ENCODE measurements at regions not wholly inside any gene's neighbourhood (a gene's known extent, or its start where the extent isn't known, plus 50 kb on each side); places are given as distances from the start of the nearest gene placed in this dataset.

DNA sequence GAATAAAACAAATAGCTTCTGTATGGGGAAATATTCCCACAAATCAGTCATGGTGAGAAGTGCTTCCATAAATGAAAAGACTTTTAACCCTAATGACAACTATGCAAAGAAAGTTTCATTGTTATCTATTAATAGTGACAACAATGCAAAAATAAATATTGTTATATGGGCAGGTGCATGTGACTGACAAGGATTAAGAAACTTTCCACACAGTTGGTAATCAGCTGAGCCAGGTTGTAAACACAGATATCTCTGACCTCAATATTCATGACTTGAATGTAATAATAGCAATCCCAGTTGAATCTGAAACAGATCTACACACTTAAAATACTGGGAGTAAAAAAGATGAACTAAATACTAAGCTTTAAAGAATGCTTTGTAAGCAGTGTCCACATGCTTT, 517.0 kb upstream of the SOX11 start:
- Histone ChIP-seq H3K27me3 (replicated peaks) (no peaks in the 10 kb centered on the region), H3K36me3 (replicated peaks) (no peaks in the 10 kb centered on the region), H3K4me3 (ENCODE audit: low read depth, low read length) (no peak overlapping the region), H3K27ac (no peak overlapping the region)
- no peak for DNase-seq
- TF ChIP-seq, protein P1, sequence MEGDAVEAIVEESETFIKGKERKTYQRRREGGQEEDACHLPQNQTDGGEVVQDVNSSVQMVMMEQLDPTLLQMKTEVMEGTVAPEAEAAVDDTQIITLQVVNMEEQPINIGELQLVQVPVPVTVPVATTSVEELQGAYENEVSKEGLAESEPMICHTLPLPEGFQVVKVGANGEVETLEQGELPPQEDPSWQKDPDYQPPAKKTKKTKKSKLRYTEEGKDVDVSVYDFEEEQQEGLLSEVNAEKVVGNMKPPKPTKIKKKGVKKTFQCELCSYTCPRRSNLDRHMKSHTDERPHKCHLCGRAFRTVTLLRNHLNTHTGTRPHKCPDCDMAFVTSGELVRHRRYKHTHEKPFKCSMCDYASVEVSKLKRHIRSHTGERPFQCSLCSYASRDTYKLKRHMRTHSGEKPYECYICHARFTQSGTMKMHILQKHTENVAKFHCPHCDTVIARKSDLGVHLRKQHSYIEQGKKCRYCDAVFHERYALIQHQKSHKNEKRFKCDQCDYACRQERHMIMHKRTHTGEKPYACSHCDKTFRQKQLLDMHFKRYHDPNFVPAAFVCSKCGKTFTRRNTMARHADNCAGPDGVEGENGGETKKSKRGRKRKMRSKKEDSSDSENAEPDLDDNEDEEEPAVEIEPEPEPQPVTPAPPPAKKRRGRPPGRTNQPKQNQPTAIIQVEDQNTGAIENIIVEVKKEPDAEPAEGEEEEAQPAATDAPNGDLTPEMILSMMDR (IDR thresholded peaks at IDR 0.05; ENCODE audit: low read depth, low read length, missing control alignments): no peak
- in situ Hi-C loops (cut with HindIII; ENCODE audit: low pct_ligation_motif_present, low sequenced_read_pairs): no loop called here

DNA sequence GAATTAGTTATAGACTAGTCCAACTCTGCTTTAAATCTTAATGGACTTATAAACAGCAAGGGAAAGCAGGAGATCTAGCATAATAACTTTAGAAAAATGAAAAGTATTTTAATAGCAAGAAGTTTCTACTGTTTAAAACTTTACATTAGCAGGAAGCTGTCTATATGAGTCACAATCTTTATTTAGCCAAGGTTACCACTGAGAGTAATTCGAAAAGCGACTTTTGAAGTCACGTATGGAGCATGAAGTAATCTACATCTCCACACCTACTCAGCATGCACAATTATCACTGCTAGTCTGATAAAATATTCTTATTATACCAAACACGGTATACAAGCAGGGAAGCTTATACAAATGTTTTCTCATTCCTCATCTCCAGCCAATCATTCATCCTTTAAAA, 515.4 kb upstream of the SOX11 start:
- TF ChIP-seq, protein P1 (IDR thresholded peaks at IDR 0.05; ENCODE audit: low read depth, low read length, missing control alignments): no peak
- Histone ChIP-seq H3K36me3 (replicated peaks) (no peaks in the 10 kb centered on the region), H3K27me3 (replicated peaks) (no peaks in the 10 kb centered on the region), H3K27ac (no peak overlapping the region), H3K4me3 (ENCODE audit: low read depth, low read length) (no peak overlapping the region)
- DNase-seq: no peak
- in situ Hi-C loops (cut with HindIII; ENCODE audit: low pct_ligation_motif_present, low sequenced_read_pairs): no loop called here

DNA sequence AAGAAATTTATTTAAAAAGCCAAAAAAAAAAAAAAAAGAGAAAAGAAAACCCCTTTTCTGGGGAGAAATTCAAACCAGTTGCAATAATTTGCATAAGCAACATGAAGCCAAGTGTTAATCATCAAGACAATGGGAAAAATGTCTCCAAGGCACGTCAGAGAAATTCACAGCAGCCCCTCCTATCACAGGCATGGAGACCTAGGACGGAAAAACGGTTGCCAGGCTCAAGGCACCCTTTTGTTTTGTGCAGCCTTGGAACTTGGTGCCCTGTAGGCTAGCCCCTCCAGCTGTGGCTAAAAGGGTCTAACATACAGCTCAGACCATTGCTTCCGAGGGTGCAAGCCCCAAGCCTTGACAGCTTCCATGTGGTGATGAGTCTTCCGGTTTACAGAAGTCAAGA, 509.2 kb upstream of the SOX11 start:
- no peaks in the 10 kb centered on the region for H3K36me3 ChIP-seq (replicated peaks)
- in situ Hi-C loops (cut with HindIII; ENCODE audit: low pct_ligation_motif_present, low sequenced_read_pairs): no loop called here
- TF ChIP-seq, protein P1 (IDR thresholded peaks at IDR 0.05; ENCODE audit: low read depth, low read length, missing control alignments): no peak
- no peaks in the 10 kb centered on the region for H3K27me3 ChIP-seq (replicated peaks)
- H3K27ac ChIP-seq: no peak overlapping the region
- no peak overlapping the region for H3K4me3 ChIP-seq (ENCODE audit: low read depth, low read length)
- DNase-seq: no peak

DNA sequence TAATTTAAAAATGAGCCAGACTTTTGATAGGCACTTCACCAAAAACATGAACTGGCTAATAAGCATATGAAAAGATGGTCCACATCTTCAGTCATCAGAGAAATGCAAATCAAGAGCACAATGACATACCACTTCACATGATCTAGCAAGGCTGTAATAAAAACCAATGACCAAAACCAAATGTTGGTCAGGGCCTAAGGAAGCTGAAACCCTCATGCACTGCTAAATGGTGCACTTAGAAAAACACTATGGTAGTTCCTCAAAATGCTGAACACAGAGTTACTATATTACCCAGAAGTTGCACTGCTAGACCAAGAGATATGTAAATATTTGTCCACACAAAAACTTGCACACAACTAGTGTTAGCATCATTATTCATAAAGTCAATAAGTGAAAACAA, 504.9 kb upstream of the SOX11 start:
- H3K36me3 ChIP-seq (replicated peaks): no peaks in the 10 kb centered on the region
- H3K27me3 ChIP-seq (replicated peaks): no peaks in the 10 kb centered on the region
- in situ Hi-C loops (cut with HindIII; ENCODE audit: low pct_ligation_motif_present, low sequenced_read_pairs): no loop called here
- no peak overlapping the region for H3K4me3 ChIP-seq (ENCODE audit: low read depth, low read length)
- TF ChIP-seq, protein P1 (IDR thresholded peaks at IDR 0.05; ENCODE audit: low read depth, low read length, missing control alignments): no peak
- DNase-seq: no peak
- no peak overlapping the region for H3K27ac ChIP-seq

DNA sequence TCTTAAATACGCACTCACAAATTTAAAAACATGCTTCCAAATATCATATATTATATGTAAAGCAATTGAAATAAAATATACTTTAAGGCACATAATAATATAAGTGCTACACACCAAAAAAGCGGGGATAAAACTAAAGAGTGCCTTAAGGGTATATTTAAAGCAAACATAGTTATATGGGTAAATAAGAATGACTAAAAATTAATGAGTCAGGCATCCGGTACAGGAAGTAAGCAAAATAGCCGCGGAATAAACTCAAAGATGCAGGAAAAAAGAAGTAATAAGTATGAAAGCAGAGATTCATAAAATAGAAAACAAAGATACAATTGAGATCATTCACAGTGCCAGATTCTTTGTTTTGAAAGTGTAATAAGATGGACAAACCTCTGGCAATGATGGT, 503.5 kb upstream of the SOX11 start:
- Histone ChIP-seq H3K27me3 (replicated peaks) (no peaks in the 10 kb centered on the region), H3K4me3 (ENCODE audit: low read depth, low read length) (no peak overlapping the region), H3K36me3 (replicated peaks) (no peaks in the 10 kb centered on the region), H3K27ac (no peak overlapping the region)
- in situ Hi-C loops (cut with HindIII; ENCODE audit: low pct_ligation_motif_present, low sequenced_read_pairs): no loop called here
- DNase-seq: no peak
- TF ChIP-seq, protein P1 (IDR thresholded peaks at IDR 0.05; ENCODE audit: low read depth, low read length, missing control alignments): no peak

DNA sequence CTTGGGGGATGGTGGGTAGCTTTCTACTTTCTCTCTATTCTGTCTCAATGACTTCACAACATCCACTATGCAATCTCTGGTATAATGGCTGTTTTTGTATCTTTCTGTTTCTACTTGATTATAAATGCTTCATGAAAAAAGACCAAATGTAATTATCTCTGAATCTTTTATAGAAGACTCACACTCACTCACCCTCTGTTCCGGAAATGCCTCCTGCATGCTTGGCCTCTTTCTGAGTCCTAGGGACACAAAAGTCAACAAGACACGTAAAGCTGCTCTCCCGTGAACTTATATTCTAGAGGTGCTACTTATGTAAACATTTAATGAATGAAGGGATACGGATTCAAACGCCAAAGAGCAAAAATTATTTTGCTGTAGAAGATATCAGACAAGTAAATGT, 502.2 kb upstream of the SOX11 start:
- DNase-seq: peak; percentile 45
- TF ChIP-seq, protein P1 (IDR thresholded peaks at IDR 0.05; ENCODE audit: low read depth, low read length, missing control alignments): no peak
- H3K36me3 ChIP-seq (replicated peaks): no peaks in the 10 kb centered on the region
- in situ Hi-C loops (cut with HindIII; ENCODE audit: low pct_ligation_motif_present, low sequenced_read_pairs): no loop called here
- H3K27me3 ChIP-seq (replicated peaks): no peaks in the 10 kb centered on the region
- H3K27ac ChIP-seq: peak overlapping the region; percentile 58
- H3K4me3 ChIP-seq (ENCODE audit: low read depth, low read length): no peak overlapping the region
